ENCODE measurements at regions not wholly inside any gene's neighbourhood (a gene's known extent, or its start where the extent isn't known, plus 50 kb on each side); places are given as distances from the start of the nearest gene placed in this dataset.

DNA sequence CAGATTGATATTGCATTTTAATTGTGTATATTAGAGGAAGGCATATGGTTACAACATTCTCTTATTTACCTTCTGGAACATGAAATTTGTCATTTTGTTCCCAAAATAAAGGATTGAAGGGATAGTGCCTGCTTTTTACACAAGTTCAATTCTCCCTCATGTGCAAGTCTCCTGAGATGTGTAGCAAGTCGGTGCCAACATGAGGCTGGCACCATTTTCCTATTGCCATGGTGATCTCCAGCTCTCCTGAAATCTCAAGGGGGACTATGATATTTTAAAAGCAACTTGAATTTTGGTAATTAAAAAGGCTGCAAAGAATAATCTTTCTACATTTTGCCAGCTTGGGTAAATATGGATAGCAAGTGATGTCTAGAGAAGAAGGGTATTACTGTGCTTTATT, 693.3 kb upstream of the WWC1 start:
- no peak for DNase-seq (ENCODE audit: low read depth)
- in situ Hi-C loops (cut with HindIII; ENCODE audit: low sequenced_read_pairs), result loop anchor here (25.0 kb wide), 1 partner anchor 614 kb away; no protein-coding TSS in a partner anchor
- TF ChIP-seq, protein P1, sequence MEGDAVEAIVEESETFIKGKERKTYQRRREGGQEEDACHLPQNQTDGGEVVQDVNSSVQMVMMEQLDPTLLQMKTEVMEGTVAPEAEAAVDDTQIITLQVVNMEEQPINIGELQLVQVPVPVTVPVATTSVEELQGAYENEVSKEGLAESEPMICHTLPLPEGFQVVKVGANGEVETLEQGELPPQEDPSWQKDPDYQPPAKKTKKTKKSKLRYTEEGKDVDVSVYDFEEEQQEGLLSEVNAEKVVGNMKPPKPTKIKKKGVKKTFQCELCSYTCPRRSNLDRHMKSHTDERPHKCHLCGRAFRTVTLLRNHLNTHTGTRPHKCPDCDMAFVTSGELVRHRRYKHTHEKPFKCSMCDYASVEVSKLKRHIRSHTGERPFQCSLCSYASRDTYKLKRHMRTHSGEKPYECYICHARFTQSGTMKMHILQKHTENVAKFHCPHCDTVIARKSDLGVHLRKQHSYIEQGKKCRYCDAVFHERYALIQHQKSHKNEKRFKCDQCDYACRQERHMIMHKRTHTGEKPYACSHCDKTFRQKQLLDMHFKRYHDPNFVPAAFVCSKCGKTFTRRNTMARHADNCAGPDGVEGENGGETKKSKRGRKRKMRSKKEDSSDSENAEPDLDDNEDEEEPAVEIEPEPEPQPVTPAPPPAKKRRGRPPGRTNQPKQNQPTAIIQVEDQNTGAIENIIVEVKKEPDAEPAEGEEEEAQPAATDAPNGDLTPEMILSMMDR (IDR thresholded peaks at IDR 0.05; ENCODE audit: low read depth, low read length, missing control alignments), result no peak
- H3K4me3 ChIP-seq (ENCODE audit: low read depth, low read length), result no peak overlapping the region

DNA sequence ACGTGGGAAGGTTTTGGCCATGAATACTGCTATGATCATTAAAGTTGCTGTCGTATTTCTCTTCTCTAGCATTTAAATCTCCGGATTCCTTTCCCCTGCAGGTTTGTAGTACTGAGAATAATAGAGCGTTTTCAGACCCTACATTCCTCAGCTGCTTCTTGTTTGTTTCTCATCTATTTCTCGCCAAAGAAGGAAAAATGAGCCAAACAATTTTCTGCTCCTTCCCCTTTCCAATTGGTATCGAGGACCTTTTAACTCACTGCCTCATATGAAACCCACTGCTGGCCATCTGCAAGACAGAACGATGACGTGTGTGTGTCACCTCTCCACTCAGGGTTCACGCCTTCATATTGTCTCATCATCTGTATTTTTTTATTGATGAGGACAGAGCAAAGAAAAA, 689.4 kb upstream of the WWC1 start:
- peak; percentile 22 for DNase-seq (ENCODE audit: low read depth)
- in situ Hi-C loops (cut with HindIII; ENCODE audit: low sequenced_read_pairs), result no loop called here
- TF ChIP-seq, protein P1 (IDR thresholded peaks at IDR 0.05; ENCODE audit: low read depth, low read length, missing control alignments), result no peak
- no peak overlapping the region for H3K4me3 ChIP-seq (ENCODE audit: low read depth, low read length)

DNA sequence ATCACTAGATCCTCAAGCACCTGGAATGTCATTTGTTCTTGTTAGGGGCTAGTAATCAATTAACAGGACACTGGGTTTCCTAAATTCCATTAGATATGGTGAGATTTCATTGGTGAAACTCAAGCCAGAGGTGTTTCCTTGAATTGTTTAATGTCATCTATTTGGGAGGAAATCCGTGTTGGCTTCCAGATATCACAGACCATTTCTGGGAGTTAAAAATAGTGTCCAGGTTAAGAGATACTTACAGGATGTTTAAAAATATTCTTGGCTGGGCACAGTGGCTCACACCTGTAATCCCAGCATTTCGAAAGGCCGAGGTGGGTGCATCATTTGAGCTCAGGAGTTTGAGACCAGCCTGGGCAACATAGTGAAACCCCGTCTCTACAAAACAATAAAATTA, 688.3 kb upstream of the WWC1 start:
- in situ Hi-C loops (cut with HindIII; ENCODE audit: low sequenced_read_pairs), result no loop called here

DNA sequence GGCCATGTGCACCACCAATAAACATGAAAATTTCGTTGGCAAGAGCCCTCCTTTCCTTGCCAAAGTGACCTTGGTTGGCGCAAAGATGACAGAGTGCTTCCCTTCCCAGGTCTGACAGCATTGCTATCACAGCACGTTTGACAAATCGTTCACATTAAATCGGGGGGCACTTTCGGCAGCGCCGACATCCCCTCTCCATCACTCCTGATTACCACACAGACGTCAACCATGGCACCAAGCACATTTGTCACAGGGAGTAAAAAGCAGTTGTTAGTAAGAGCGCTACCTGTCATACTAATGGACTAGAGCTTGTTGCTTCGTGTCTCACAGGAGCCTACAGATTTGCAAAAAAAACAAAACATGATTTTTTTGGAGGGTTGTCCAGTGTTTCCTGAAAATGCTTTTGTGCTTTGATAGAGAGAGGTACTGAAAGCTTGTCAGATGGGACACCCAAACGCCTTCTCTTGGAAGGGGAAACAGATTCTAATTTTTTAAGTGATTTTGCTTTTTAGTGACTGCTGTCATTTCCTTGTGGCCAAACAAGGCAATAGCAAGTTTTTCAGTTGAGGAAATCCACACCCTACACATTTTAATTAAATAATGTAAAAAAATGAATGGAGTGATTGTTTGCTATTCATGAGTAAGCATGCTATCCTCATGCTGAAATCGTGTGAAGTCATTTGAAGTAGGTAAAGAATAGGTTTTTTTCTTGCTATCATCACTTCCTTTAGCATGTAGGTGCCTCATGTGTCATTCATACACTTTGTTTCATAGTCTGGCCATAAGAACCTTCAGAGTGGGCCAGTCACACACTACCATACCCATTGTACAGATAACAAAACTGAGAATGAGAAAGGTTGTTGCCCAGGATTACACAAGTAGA, 682.8 kb upstream of the WWC1 start:
- in situ Hi-C loops (cut with HindIII; ENCODE audit: low sequenced_read_pairs), result no loop called here
- TF ChIP-seq, protein P1 (IDR thresholded peaks at IDR 0.05; ENCODE audit: low read depth, low read length, missing control alignments), result no peak
- no peak overlapping the region for H3K4me3 ChIP-seq (ENCODE audit: low read depth, low read length)
- DNase-seq (ENCODE audit: low read depth), result no peak

More for the DNA sequence above, 688.3 kb upstream of the WWC1 start:
- no peak for DNase-seq (ENCODE audit: low read depth)
- no peak overlapping the region for H3K4me3 ChIP-seq (ENCODE audit: low read depth, low read length)
- TF ChIP-seq, protein P1 (IDR thresholded peaks at IDR 0.05; ENCODE audit: low read depth, low read length, missing control alignments), result no peak

DNA sequence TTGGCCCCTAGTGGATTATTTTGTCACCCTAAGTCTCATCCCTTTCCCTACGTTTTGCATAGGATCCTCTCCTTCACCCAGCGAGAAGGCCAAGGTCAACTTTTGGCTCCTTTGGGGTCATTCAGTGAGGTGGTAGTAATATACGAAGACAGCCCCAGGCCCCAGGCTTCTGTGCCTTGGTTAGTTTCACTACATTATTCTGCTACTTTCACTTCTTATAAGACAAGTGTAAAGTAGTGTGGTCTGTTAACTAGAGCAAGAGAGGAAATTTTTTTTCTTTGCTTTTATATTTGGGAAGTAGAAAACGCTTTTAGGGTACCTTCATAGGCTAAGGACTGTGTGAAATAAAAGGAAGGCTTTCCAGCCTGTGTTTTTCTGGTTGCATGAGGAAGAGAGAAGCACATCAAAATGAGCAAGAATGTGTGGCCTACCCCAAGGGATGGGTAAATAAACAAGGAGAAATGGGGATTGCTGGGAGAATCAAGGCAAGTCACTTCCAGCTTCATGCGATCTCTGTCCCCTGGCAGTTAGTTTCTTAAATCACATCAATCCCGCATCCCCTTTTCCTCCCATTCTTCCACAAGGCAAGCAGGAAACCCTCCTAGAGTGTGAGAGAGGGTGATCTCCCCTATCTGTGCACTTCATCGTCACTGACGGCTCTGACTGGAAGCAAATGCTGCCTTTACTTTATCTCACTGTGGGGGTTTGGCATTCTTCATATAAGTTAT, 677.0 kb upstream of the WWC1 start:
- DNase-seq (ENCODE audit: low read depth), result no peak
- in situ Hi-C loops (cut with HindIII; ENCODE audit: low sequenced_read_pairs), result no loop called here
- TF ChIP-seq, protein P1 (IDR thresholded peaks at IDR 0.05; ENCODE audit: low read depth, low read length, missing control alignments), result no peak
- H3K4me3 ChIP-seq (ENCODE audit: low read depth, low read length), result no peak overlapping the region

DNA sequence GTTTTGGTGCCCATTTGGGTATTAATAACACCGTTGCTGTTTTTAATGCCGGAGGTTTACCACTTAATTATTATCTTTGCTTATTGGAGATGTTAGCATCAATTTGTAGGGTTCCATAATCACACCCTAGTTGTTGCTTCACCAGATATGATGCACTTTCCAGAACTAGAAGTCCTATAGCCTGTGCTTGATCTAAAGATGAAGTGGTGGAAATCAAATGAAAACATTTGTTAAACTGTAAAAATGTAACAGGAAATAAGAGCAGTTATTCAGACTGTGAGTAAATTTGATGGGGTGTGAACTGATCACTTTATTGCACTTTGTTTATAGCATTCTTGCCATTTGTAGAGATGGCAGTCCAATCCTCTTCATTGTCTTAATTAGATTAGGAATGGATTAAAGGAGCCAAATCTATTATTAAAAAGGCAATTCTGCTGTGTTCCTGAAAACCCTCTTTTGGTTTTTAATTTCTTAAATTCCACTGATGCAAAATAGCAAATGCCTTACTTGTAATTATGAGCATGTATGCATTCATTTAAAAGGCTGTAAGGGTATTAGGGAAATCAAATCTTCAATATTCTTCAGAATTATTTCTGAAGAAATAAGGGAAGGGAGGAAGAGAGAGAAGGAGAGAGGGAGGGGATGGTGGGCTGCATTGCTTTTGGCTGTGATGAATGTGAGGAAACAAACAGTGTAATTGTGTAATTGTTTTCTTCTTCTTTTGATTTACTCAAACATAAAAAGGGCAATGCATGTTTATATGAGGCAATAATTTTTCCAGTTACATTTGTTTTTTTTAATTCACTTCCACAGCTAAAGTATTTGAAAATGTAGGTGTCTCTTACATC, 675.2 kb upstream of the WWC1 start:
- TF ChIP-seq, protein P1 (IDR thresholded peaks at IDR 0.05; ENCODE audit: low read depth, low read length, missing control alignments), result no peak
- in situ Hi-C loops (cut with HindIII; ENCODE audit: low sequenced_read_pairs), result no loop called here
- DNase-seq (ENCODE audit: low read depth), result no peak
- no peak overlapping the region for H3K4me3 ChIP-seq (ENCODE audit: low read depth, low read length)

Data from astrocyte of the cerebellum (primary cell).